ENCODE measurements at regions not wholly inside any gene's neighbourhood (a gene's known extent, or its start where the extent isn't known, plus 50 kb on each side); places are given as distances from the start of the nearest gene placed in this dataset.

- DNase-seq, result no peak
Observed at GRCh38 chr9:79287708-79288290, 284.0 kb upstream of the TLE4 start.

GRCh38 chr9:79289856-79290255 lies 281.9 kb upstream of the TLE4 start:
- no peak for DNase-seq

- DNase-seq, result no peak
Observed at GRCh38 chr9:79292731-79293280, 279.0 kb upstream of the TLE4 start.

DNA sequence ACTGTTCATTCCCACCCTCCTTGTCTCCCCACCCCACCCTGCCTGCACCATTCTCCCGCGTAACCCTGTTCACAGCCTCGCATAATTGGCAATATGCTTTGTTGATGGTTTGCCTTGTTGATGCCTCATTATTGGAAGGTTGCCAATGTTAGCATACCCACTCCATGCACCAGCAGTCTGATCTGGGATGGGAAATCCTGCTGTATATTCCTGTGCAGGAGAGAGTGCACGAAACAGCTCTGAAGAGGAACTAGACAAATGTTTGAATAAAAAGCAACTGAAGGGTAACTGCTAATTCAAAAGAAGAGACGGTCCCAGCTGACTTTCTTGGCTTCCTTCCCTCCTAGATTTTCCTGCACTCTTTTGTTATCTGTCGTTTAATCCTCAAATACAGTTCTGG lies 271.7 kb upstream of the TLE4 start:
- DNase-seq, result no peak

DNA sequence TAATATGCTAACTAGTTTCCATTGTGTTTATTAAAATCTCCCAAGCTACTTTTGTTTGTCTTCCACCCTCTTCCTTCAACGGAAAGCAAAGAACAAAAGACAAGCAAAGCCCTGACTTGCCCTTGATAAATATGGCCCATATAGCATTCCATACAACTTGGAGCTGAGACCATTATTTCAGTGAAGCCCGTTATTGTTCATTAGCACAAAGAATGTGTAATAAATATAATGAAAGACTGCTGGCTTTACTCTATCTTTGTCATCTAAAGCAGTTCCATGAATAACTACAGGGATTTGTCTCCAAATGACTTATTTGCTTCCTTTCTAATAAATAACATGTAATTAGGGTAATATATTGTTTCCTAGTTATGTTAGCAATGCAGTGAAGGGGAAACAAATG lies 270.7 kb upstream of the TLE4 start:
- DNase-seq, result no peak

- DNase-seq, result no peak
Observed at GRCh38 chr9:79301551-79302391, 270.0 kb upstream of the TLE4 start.

GRCh38 chr9:79302569-79302968 lies 269.2 kb upstream of the TLE4 start:
- DNase-seq, result no peak

GRCh38 chr9:79308012-79308411 lies 263.8 kb upstream of the TLE4 start:
- DNase-seq, result no peak

DNA sequence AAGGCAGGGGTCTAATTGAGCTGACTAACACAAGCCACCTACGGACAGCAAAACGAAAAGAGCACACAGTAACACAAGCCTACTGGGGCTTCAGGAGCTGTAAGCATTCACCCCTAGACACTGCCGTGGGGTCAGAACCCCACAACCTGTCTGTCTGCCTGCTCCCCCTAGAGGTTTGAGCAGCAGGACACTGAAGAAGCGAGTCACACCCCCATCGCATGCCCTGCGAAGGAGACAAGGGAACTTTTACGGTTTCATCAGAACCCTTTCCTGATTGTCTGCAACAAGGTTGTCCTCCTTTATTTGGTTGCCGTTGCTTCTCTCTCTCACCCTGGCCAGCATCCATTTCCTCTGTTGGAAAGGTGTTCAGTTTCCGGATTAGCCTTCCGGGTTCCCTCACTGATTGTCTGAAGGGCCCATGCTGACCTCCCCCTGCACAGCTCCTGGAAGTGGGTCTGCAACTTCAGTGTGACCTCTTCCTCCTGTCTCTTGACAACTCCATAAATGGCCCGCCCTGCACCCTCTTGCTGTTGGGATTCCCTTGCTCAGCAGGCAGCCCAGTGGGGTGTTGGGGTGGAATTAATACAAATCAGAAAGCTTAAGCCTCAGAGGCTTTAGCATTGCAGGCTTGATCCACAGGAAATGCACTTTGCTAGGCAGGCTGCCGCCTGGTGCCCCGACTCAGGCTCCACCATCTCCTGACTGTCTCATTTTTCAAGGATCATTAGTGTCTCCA lies 258.9 kb upstream of the TLE4 start:
- DNase-seq, result no peak

DNA sequence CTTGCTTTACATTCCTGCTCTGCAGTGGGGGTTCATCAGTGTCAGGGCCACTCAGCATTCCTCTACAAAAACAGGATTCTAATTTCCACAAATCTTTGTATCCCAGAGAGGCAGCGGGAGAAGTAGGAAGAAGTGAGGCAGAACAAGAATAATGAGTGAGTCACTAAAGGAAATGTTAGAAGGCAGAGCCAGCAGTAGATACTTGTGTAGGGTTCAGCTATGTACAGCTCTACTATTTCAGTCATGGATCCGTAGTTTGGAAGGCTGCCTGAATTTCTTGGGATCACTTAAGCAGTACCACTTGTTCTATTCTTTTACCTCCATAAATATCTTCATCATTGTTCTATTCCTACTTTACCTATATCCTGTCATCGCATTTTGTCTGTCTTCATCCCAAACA lies 246.3 kb upstream of the TLE4 start:
- DNase-seq, result no peak

GRCh38 chr9:79329861-79330260 lies 241.9 kb upstream of the TLE4 start:
- DNase-seq, result no peak

DNA sequence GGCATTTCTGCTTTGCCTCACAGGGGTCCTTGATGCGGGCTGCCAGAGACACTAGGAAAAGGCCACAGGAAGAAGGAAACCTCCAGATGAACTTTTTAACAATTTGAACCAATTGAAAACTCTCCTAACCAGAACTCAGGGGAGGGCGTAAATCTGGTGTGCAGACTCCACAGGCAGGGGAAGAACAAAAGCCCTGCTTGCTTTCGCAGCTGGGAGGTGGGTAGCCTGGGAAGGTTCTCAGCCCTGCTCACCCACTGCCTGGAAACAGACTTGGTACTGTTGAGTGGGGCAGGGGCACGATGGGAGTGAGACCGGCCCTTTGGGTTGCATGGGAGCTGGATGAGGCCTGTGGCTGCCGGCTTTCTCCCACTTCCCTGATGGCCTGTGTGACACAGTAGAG lies 237.8 kb upstream of the TLE4 start:
- no peak for DNase-seq

DNA sequence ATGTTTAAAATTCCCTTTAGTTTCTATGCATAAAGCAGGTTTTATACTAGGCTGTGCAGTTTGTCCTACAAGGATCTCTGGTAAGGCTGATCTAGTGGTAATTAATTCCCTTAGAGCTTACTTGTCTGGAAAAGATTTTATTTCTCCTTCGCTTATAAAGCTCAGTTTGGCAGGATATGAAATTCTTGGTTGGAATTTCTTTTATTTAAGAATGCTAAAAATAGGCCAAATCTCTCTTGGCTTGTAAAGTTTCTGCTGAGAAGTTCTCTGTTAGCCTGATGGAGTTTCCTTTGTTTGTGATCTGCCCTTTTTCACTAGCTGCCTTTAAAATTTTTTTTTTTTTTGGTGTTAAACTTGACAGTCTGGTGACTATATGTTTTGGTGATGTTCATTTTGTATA lies 237.1 kb upstream of the TLE4 start:
- DNase-seq, result no peak

GRCh38 chr9:79335987-79336386 lies 235.8 kb upstream of the TLE4 start:
- no peak for DNase-seq

DNA sequence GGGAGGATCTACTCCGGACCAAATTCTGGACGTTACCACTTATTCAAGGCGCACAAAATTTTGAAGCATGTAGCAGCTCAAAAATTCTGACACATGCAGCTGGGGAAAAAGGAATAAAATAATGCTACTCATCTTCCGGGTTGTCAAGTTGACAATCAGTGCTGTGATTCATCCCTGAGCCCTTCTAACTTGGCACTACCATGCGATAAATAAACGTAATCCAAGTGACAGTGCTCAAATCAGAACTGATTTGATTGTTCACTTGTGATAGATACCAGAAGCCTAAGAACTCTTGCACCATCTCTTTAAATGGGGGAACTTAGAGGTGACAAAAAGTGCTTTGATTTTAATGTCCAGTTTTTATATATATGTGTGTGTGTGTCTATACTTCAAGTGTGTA lies 230.2 kb upstream of the TLE4 start:
- DNase-seq, result no peak

- DNase-seq, result no peak
Observed at GRCh38 chr9:79346350-79347020, 225.3 kb upstream of the TLE4 start.

DNA sequence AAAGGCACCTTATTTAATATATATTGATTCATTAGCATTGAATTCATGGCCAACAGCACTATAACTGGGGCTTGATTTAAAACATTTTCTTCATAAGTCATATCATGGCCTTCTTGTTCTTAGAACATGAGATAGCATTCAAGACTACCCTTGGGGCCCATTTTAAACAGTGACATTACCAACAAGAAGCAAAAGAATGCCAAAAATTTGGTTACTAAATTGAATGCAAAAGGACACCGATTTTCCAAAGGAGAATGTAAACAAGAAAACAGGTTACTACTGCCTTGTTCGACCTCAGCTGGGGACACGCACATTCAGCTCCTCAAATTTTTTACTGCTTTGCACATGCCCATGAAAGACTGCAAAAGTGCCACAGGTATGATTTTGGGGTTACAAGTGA lies 219.4 kb upstream of the TLE4 start:
- DNase-seq, result no peak

- no peak for DNase-seq
Observed at GRCh38 chr9:79353856-79354520, 217.8 kb upstream of the TLE4 start.

DNA sequence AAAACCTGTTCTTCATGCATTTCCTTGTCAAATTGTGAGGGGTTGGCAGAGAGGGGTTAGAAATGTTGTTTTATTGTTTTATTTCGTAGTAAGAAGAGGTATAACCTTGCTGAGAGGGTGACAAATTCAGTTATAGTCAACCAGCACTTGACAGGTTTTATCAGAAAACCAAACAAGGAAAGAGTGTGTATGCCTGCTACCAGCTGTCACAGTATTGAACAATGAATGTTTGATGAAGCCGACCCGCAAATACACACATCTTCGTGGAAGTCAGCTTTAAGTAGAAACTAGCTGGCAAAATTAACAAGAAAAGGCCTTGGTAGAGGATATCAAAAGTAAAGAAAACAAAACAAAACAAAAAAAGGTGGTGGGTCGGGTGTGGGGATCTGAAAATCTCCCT lies 214.6 kb upstream of the TLE4 start:
- DNase-seq, result no peak

GRCh38 chr9:79357616-79358015 lies 214.1 kb upstream of the TLE4 start:
- DNase-seq, result no peak

GRCh38 chr9:79360387-79361347 lies 211.1 kb upstream of the TLE4 start:
- no peak for DNase-seq
